Suppressor macrophage (primary cell): ENCODE measurements at regions not wholly inside any gene's neighbourhood (a gene's known extent, or its start where the extent isn't known, plus 50 kb on each side); places are given as distances from the start of the nearest gene placed in this dataset.
A peak's percentile ranks its signal among the peaks of the same experiment; 100 is the strongest.

Experiments
- DNase-seq, 4 experiments: peaks; one replicate each; pipeline ENCODE4 v3.0.0-alpha.2; 2020 to 2022

- DNase-seq, result no peak
Observed at GRCh38 chr6:23250556-23250955, 681.2 kb downstream of the HDGFL1 start.

- no peak for DNase-seq
Observed at GRCh38 chr6:23262864-23263263, 693.5 kb downstream of the HDGFL1 start.

- no peak for DNase-seq
Observed at GRCh38 chr6:23265270-23265669, 695.9 kb downstream of the HDGFL1 start.

GRCh38 chr6:23266536-23266935 is 697.2 kb downstream of the HDGFL1 start:
- DNase-seq, result no peak

GRCh38 chr6:23267651-23268050 is 698.3 kb downstream of the HDGFL1 start:
- DNase-seq, result no peak

GRCh38 chr6:23268348-23268747 is 699.0 kb downstream of the HDGFL1 start:
- DNase-seq, result no peak

GRCh38 chr6:23269436-23269835 is 700.1 kb downstream of the HDGFL1 start:
- DNase-seq, result peak in 1 of 4 experiments; percentile 7

- no peak for DNase-seq
Observed at GRCh38 chr6:23272536-23272935, 703.2 kb downstream of the HDGFL1 start.

- no peak for DNase-seq
Observed at GRCh38 chr6:23277521-23278179, 708.3 kb downstream of the HDGFL1 start.

- no peak for DNase-seq
Observed at GRCh38 chr6:23278180-23278532, 708.8 kb downstream of the HDGFL1 start.

GRCh38 chr6:23280437-23280836 is 711.1 kb downstream of the HDGFL1 start:
- DNase-seq, result peak; percentile 19 to 76 (median 65)

GRCh38 chr6:23282252-23283021 is 713.1 kb downstream of the HDGFL1 start:
- DNase-seq, result no peak

- no peak for DNase-seq
Observed at GRCh38 chr6:23293653-23294052, 724.3 kb downstream of the HDGFL1 start.

- no peak for DNase-seq
Observed at GRCh38 chr6:23301556-23301955, 732.2 kb downstream of the HDGFL1 start.

GRCh38 chr6:23302514-23302913 is 733.1 kb downstream of the HDGFL1 start:
- DNase-seq, result peak in 2 of 4 experiments; percentile 1 to 20

- DNase-seq, result no peak
Observed at GRCh38 chr6:23305325-23305943, 736.1 kb downstream of the HDGFL1 start.

- DNase-seq, result no peak
Observed at GRCh38 chr6:23306251-23306950, 737.0 kb downstream of the HDGFL1 start.

- no peak for DNase-seq
Observed at GRCh38 chr6:23307516-23307915, 738.1 kb downstream of the HDGFL1 start.

- DNase-seq, result no peak
Observed at GRCh38 chr6:23308166-23308565, 738.8 kb downstream of the HDGFL1 start.

- no peak for DNase-seq
Observed at GRCh38 chr6:23311211-23311610, 741.8 kb downstream of the HDGFL1 start.

- no peak for DNase-seq
Observed at GRCh38 chr6:23316131-23316530, 746.8 kb downstream of the HDGFL1 start.

GRCh38 chr6:23316931-23317330 is 747.6 kb downstream of the HDGFL1 start:
- DNase-seq, result no peak

GRCh38 chr6:23319582-23319981 is 750.2 kb downstream of the HDGFL1 start:
- DNase-seq, result no peak
